ENCODE measurements at regions not wholly inside any gene's neighbourhood (a gene's known extent, or its start where the extent isn't known, plus 50 kb on each side); places are given as distances from the start of the nearest gene placed in this dataset.

- TF ChIP-seq CTCF (IDR thresholded peaks at IDR 0.05), result no peak
- no peak for TF ChIP-seq POLR2A (IDR thresholded peaks at IDR 0.05; ENCODE audit: low read depth)
- TF ChIP-seq POLR2AphosphoS5 (IDR thresholded peaks at IDR 0.05), result no peak
- TF ChIP-seq EP300 (IDR thresholded peaks at IDR 0.05), result no peak
Observed at GRCh38 chr2:9693196-9693491, 62.3 kb upstream of the YWHAQ start.

Data from esophagus muscularis mucosa (tissue), 4 donors.